ENCODE measurements at regions not wholly inside any gene's neighbourhood (a gene's known extent, or its start where the extent isn't known, plus 50 kb on each side); places are given as distances from the start of the nearest gene placed in this dataset.

DNA sequence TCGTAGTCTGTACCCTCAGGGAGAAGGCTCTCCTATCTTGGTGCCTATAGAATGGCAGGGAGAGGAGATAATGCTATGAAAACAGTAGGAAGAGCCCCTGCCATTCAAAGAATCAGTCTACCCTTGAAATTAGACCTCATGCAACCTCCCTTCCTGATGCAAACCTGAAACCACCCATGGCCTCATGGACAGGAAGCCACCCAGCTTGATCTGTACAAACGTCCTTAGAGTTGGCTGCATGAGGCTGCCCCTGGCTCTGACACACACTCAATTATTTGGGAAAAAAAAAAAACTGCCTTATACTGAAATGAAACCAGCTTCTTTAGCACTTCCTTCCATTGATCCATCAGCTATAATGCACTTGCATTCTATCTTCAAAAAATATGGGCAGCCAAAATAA is 116.6 kb upstream of the BCL2L14 start:
- TF ChIP-seq POLR2A (IDR thresholded peaks at IDR 0.05) (no peak), EP300 (IDR thresholded peaks at IDR 0.05; ENCODE audit: low read depth) (no peak), POLR2AphosphoS5 (IDR thresholded peaks at IDR 0.05) (no peak)
- TF ChIP-seq, protein P1, sequence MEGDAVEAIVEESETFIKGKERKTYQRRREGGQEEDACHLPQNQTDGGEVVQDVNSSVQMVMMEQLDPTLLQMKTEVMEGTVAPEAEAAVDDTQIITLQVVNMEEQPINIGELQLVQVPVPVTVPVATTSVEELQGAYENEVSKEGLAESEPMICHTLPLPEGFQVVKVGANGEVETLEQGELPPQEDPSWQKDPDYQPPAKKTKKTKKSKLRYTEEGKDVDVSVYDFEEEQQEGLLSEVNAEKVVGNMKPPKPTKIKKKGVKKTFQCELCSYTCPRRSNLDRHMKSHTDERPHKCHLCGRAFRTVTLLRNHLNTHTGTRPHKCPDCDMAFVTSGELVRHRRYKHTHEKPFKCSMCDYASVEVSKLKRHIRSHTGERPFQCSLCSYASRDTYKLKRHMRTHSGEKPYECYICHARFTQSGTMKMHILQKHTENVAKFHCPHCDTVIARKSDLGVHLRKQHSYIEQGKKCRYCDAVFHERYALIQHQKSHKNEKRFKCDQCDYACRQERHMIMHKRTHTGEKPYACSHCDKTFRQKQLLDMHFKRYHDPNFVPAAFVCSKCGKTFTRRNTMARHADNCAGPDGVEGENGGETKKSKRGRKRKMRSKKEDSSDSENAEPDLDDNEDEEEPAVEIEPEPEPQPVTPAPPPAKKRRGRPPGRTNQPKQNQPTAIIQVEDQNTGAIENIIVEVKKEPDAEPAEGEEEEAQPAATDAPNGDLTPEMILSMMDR (IDR thresholded peaks at IDR 0.05), result no peak
- Histone ChIP-seq H3K27ac (no peak overlapping the region), H3K27me3 (no peaks in the 10 kb centered on the region), H3K9me3 (no peaks in the 10 kb centered on the region), H3K4me1 (peaks cover 0 to 8% (median 5%) of the 10 kb centered on the region in 4 donors), H3K4me3 (no peak overlapping the region), H3K36me3 (no peaks in the 10 kb centered on the region)
- intact Hi-C loops (cut with DNase I; ENCODE audit: low total_unique reads), result no loop called here
- 71 to 78% methylated on average over 2 of the region's 2 CpGs for WGBS, 2 donors (ENCODE audit: low coverage in 1 of 2)
- in situ Hi-C loops (cut with MboI; ENCODE audit: low pct_ligation_motif_present in 1 of 4, low pct_unique_long_range_greater_than_20kb in 1 of 4, low sequenced_read_pairs in 3 of 4), result no loop called here
- DNase-seq, result no peak

DNA sequence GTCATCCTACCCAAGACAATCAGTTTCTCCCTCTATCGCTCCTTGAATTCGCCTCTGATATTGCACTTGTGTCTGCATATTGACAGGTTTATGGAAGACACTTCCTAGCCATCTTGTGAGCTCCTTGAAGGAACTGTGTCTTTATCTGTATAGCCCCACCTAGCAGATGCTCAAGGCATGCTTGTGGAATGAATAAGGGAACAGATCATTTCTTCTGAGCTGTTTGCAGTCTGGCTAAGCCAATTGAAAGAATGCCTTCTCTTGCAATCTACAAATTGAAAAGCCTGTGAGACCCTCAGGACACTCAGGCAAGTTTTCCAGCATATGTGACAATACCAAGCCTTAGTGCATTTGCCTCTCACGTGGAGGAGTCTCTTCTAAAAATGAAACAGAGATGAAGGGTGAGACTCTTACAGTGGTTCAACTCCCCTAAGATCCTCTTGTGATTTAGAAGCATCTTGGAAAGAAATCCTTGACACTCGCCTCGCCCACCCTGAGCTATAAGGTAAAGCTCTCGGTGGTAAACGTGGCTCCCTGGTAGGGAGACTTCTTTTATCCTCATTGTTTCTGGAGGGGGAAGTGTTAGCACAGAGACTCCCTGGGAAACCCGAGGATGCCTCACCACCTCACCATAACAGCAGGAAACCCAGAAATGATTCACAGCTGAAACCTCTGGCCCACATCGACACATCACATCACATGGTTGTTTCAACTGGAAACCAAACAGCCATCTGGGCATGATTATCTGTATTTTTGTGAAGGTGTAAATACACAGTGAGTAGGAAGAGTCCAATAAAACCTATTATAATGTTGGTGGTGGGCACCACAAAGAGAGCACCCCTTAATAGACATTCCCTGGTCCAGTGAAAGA is 112.3 kb upstream of the BCL2L14 start:
- WGBS, 2 donors (ENCODE audit: low coverage in 1 of 2), result 74 to 77% methylated on average over 5 to 9 of the region's 9 CpGs
- in situ Hi-C loops (cut with MboI; ENCODE audit: low pct_ligation_motif_present in 1 of 4, low pct_unique_long_range_greater_than_20kb in 1 of 4, low sequenced_read_pairs in 3 of 4) (no loop called here), intact Hi-C loops (cut with DNase I; ENCODE audit: low total_unique reads) (no loop called here)
- Histone ChIP-seq H3K4me1 (no peaks in the 10 kb centered on the region), H3K27me3 (no peaks in the 10 kb centered on the region), H3K4me3 (no peak overlapping the region), H3K9me3 (no peaks in the 10 kb centered on the region), H3K36me3 (no peaks in the 10 kb centered on the region), H3K27ac (no peak overlapping the region)
- DNase-seq, result no peak
- TF ChIP-seq, protein P1 (IDR thresholded peaks at IDR 0.05), result no peak
- TF ChIP-seq POLR2AphosphoS5 (IDR thresholded peaks at IDR 0.05) (no peak), EP300 (IDR thresholded peaks at IDR 0.05; ENCODE audit: low read depth) (no peak), POLR2A (IDR thresholded peaks at IDR 0.05) (no peak)

DNA sequence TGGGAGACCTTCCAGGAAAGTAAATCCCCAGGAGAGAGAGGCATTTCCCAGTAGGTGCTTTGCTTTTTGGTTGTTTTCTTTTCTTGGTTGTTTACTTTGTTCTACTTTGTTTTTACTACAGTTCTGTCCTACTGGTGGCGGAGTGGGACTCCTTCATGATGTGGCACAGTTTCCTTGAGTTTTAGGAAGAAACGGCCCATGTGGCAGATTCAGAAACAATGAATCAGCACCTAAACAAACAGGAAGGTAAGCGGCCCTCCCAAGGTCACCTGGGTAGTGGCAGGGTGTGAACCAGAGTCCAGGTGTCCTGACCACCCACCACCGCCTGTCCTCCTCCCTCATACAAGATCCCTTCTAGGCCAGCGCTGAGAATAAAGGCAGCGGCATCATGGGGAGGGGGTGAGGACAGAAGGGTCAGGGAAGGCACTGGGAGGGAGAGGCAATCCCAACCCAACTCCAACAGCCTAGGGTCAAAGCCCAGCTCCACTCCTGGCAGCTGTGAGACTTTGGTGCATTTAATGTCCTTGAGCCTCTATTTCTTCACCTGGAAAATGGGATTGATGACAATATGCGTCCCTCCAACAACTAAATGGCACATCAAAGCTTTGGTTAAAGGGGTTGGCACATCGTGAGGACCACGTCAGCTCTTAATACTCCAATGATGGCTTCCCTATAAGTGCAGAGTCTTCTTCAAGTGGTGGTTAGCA is 111.5 kb upstream of the BCL2L14 start:
- Histone ChIP-seq H3K4me3 (no peak overlapping the region), H3K27me3 (no peaks in the 10 kb centered on the region), H3K27ac (no peak overlapping the region), H3K9me3 (no peaks in the 10 kb centered on the region), H3K4me1 (no peaks in the 10 kb centered on the region), H3K36me3 (no peaks in the 10 kb centered on the region)
- intact Hi-C loops (cut with DNase I; ENCODE audit: low total_unique reads), result no loop called here
- WGBS, 2 donors (ENCODE audit: low coverage in 1 of 2), result 77% methylated on average over 9 of the region's 9 CpGs; no CpG with 5 or more reads in 1 of the 2 donors
- TF ChIP-seq POLR2AphosphoS5 (IDR thresholded peaks at IDR 0.05), result no peak
- no peak for TF ChIP-seq EP300 (IDR thresholded peaks at IDR 0.05; ENCODE audit: low read depth)
- TF ChIP-seq POLR2A (IDR thresholded peaks at IDR 0.05), result no peak
- TF ChIP-seq, protein P1 (IDR thresholded peaks at IDR 0.05), result no peak
- in situ Hi-C loops (cut with MboI; ENCODE audit: low pct_ligation_motif_present in 1 of 4, low pct_unique_long_range_greater_than_20kb in 1 of 4, low sequenced_read_pairs in 3 of 4), result no loop called here
- DNase-seq, result no peak

DNA sequence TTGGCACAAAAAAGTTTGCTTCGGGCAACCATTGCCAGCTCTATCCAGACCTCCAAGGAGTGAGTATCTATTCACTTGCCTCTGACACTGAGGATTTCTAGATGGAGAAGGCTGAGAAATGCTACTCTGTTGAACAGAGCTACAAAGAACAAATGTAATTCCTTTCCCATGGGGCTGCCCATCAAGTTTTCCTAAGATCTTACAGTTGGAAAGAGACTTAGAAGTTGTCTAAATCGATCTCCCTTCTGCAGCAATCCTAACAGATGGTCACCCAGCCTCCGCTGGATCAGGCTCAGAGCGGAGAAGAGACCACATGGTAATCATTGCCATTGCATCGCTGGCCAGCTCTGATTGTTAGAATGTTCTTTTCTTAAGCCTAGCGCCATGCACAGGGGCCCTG is 110.1 kb upstream of the BCL2L14 start:
- in situ Hi-C loops (cut with MboI; ENCODE audit: low pct_ligation_motif_present in 1 of 4, low pct_unique_long_range_greater_than_20kb in 1 of 4, low sequenced_read_pairs in 3 of 4) (no loop called here), intact Hi-C loops (cut with DNase I; ENCODE audit: low total_unique reads) (no loop called here)
- H3K27ac ChIP-seq, result no peak overlapping the region
- WGBS, 2 donors (ENCODE audit: low coverage in 1 of 2), result 94 to 96% methylated on average over 5 to 6 of the region's 6 CpGs
- H3K4me3 ChIP-seq, result no peak overlapping the region
- no peaks in the 10 kb centered on the region for H3K4me1 ChIP-seq
- H3K9me3 ChIP-seq, result no peaks in the 10 kb centered on the region
- no peak for DNase-seq
- TF ChIP-seq POLR2A (IDR thresholded peaks at IDR 0.05), result no peak
- TF ChIP-seq EP300 (IDR thresholded peaks at IDR 0.05; ENCODE audit: low read depth), result no peak
- TF ChIP-seq, protein P1 (IDR thresholded peaks at IDR 0.05), result no peak
- no peak for TF ChIP-seq POLR2AphosphoS5 (IDR thresholded peaks at IDR 0.05)
- no peaks in the 10 kb centered on the region for H3K27me3 ChIP-seq
- H3K36me3 ChIP-seq, result no peaks in the 10 kb centered on the region
